ENCODE measurements at regions not wholly inside any gene's neighbourhood (a gene's known extent, or its start where the extent isn't known, plus 50 kb on each side); places are given as distances from the start of the nearest gene placed in this dataset.
"Not testable (repeated sequence)": the region's sequence is repeated elsewhere in the genome, so short reads cannot be mapped to it uniquely, and the experiment has no call there.

DNA sequence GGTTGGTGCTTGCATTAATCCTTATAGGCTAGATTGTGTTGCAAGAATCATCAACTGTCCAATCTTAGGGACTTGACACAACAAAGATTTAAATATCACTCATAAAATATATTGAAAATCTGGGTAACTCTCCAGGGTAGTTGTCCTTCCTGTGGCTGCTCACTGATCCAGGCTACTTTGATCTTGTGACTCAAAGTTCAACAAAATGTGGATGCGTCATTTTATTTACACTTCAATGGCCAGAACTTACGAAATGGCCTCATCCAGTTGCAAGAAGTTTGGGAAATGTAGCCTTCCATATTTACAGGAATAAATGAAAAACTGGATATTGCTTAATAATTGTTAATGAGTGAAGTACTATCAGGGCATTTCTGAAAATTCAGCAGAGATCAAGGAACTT lies 235.5 kb upstream of the ACTBL2 start:
- TF ChIP-seq, protein P1, sequence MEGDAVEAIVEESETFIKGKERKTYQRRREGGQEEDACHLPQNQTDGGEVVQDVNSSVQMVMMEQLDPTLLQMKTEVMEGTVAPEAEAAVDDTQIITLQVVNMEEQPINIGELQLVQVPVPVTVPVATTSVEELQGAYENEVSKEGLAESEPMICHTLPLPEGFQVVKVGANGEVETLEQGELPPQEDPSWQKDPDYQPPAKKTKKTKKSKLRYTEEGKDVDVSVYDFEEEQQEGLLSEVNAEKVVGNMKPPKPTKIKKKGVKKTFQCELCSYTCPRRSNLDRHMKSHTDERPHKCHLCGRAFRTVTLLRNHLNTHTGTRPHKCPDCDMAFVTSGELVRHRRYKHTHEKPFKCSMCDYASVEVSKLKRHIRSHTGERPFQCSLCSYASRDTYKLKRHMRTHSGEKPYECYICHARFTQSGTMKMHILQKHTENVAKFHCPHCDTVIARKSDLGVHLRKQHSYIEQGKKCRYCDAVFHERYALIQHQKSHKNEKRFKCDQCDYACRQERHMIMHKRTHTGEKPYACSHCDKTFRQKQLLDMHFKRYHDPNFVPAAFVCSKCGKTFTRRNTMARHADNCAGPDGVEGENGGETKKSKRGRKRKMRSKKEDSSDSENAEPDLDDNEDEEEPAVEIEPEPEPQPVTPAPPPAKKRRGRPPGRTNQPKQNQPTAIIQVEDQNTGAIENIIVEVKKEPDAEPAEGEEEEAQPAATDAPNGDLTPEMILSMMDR (IDR thresholded peaks at IDR 0.05; ENCODE audit: low read depth, low read length): no peak
- no peak overlapping the region for H3K4me3 ChIP-seq (ENCODE audit: low read depth, low read length)

DNA sequence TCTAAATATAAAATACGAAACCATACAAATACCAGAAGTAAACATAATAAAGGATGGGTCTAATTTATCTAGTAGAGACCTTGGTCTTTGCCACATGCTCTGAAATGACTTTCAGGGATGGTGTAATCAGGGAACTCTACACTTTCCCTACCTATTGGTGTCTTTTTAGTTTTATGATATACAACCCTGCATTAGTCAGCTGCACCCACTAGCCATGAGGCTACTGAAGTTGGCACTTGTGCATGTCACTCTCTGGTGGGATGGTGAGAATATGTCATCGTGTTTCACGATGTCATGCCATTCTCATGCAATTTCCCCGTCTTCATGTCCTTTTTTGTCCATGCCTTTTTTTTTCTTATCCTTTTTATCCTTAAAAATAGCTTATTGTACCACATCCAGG lies 234.9 kb upstream of the ACTBL2 start:
- no peak overlapping the region for H3K4me3 ChIP-seq (ENCODE audit: low read depth, low read length)
- TF ChIP-seq, protein P1 (IDR thresholded peaks at IDR 0.05; ENCODE audit: low read depth, low read length): no peak

DNA sequence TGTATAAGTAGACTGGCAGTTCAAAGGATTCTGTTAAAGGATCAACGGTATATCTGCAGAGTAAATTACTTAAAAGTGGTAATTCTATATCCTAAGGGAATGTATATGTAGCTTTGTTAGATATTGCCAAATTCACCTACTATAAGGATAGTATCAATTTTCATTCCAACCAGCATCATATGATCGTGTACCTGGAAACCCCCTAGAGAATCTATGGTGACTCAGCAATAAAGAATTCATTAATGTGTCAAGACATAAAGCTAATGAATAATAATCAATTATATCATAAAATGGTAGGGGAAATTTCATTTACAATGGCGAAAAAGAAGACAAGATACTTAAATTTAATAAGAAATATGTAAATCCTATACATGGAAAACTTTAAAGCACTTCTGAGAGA lies 234.1 kb upstream of the ACTBL2 start:
- H3K4me3 ChIP-seq (ENCODE audit: low read depth, low read length): no peak overlapping the region
- TF ChIP-seq, protein P1 (IDR thresholded peaks at IDR 0.05; ENCODE audit: low read depth, low read length): no peak

DNA sequence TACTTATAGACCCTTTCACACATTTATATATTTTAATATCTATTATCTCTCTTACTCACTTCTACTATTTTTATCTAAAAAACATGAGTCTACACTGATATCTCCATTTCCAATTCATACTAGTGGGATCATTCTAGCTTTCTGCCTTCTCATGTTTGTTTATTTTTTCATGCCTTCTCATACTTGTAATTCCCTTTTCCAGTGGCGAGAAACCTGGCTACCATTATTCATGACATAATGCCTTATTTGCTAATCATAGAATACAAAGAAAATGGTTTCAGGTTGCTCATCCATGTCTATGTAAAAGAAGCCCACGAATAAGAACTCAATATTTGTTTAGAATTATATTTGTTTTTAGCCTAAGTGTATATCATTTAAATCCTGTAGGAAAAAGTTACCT lies 232.7 kb upstream of the ACTBL2 start:
- TF ChIP-seq, protein P1 (IDR thresholded peaks at IDR 0.05; ENCODE audit: low read depth, low read length): no peak

DNA sequence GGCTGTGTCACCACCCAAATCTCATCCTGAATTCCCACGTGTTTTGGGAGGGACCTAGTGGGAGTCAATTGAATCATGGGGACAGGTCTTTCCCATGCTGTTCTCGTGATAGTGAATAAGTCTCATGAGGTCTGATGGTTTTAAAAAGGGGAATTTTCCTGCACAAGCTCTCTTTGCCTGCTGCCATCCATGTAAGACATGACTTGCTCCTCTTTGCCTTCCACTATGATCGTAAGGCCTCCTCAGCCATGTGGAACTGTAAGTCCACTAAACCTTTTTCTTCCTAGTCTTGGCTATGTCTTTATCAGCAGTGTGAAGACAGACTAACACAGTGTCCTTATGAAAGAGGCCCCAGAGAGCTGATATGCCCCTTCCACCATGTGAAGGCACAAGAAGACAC lies 230.9 kb upstream of the ACTBL2 start:
- not testable (repeated sequence) for H3K4me3 ChIP-seq (ENCODE audit: low read depth, low read length)

More for the DNA sequence above, 232.7 kb upstream of the ACTBL2 start:
- no peak overlapping the region for H3K4me3 ChIP-seq (ENCODE audit: low read depth, low read length)

DNA sequence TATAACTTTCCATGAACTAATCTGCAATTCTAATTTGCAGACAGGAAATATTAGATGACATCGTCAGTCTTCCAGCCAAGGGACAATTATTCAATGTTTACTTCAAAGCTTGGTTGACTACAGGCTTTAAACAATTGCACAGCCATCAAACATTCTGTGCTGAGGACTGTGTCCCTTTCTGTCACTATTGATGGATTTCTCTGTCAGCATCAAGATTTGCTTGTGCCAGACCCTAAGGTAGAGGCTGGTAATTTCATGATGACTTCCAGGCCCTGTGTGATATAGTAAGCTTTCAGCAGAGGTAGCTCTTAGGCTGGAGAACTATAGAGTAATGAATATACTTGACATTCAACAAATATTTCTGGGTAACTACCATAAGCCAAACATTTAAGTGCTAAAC lies 229.3 kb upstream of the ACTBL2 start:
- H3K4me3 ChIP-seq (ENCODE audit: low read depth, low read length): no peak overlapping the region
- TF ChIP-seq, protein P1 (IDR thresholded peaks at IDR 0.05; ENCODE audit: low read depth, low read length): no peak

DNA sequence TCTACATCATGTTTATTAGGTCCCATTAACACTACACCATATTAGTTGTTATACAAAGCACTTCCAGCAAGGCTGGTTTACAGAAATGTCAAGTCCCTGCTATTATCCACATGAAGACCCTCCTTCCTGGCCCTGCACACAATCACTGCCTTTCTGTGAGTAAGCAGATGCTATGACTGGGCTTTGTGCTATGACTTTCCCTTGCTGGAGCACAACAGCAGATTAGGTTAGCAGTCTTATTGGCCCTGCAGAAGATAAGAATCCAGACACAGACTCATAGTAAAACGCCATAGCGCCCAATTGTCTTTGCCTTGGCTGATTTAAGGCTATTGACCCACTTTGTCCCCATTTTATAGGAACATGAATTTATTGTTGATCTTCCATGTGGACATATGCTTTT lies 228.9 kb upstream of the ACTBL2 start:
- TF ChIP-seq, protein P1 (IDR thresholded peaks at IDR 0.05; ENCODE audit: low read depth, low read length): no peak
- H3K4me3 ChIP-seq (ENCODE audit: low read depth, low read length): no peak overlapping the region

DNA sequence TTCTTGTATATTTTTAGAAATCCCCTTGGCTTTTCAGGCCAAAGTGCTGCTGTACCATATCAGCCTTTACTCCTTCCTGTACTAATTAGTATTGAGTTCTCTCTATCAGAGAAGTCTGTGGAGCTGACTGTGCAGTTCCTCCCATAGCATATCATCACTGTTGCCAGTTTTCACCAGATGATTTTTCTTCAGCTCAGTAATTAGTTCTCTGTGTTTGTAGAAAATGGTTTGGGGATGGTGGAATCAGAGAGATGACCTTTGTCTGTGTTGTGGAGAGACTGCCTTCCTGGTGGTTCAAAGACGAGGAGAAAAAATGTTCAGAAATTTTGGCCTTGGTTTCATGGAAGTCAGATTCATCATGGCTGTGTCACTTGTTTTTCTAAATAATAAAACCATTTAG lies 227.5 kb upstream of the ACTBL2 start:
- no peak overlapping the region for H3K4me3 ChIP-seq (ENCODE audit: low read depth, low read length)

More for the DNA sequence above, 227.5 kb upstream of the ACTBL2 start:
- TF ChIP-seq, protein P1 (IDR thresholded peaks at IDR 0.05; ENCODE audit: low read depth, low read length): no peak
